ENCODE measurements at regions not wholly inside any gene's neighbourhood (a gene's known extent, or its start where the extent isn't known, plus 50 kb on each side); places are given as distances from the start of the nearest gene placed in this dataset.

DNA sequence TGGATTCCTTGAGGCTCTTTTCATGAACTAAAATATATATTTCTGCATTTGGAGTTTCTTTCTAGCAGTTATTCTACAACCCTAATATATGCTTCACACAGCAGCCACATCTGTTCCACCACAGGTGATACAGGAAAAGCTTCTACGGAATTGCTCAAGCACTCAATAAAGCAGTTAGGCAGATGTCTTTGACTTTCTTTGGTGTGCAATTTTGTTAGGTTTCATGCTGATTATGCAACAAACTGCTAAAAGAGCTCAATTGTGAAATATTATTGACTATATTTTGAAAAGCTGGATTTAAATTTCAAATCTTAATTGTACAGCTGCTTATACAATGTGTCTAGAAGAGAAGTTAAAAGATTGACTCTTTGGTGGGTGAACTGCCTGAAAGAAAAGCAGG, 1055.6 kb upstream of the FBXO33 start:
- ATAC-seq (no peak), DNase-seq (no peak)
- no peak overlapping the region for H3K4me3 Mint-ChIP-seq
- Histone ChIP-seq H3K27ac (ENCODE audit: low read length) (no peak overlapping the region), H3K9me3 (ENCODE audit: control insufficient read depth, insufficient read depth, low read length) (no peaks in the 10 kb centered on the region), H3K4me1 (ENCODE audit: control insufficient read depth, insufficient read depth, low read length) (no peaks in the 10 kb centered on the region), H3K27me3 (ENCODE audit: control insufficient read depth, insufficient read depth, low read length) (no peaks in the 10 kb centered on the region), H3K36me3 (ENCODE audit: control insufficient read depth, insufficient read depth, low read length) (no peaks in the 10 kb centered on the region), H3K4me3 (ENCODE audit: low read length) (no peak overlapping the region)
- peaks cover 5 to 10% of the 10 kb centered on the region in 2 donors for H3K9me3 Mint-ChIP-seq
- H3K27me3 Mint-ChIP-seq (ENCODE audit: low read depth in 2 of 2), result no peaks in the 10 kb centered on the region
- H3K27ac Mint-ChIP-seq, result no peak overlapping the region
- intact Hi-C loops (cut with micrococcal nuclease), result no loop called here
- 90% methylated on average over 1 of the region's 1 CpG for WGBS (ENCODE audit: insufficient coverage)
- TF ChIP-seq, protein P1, sequence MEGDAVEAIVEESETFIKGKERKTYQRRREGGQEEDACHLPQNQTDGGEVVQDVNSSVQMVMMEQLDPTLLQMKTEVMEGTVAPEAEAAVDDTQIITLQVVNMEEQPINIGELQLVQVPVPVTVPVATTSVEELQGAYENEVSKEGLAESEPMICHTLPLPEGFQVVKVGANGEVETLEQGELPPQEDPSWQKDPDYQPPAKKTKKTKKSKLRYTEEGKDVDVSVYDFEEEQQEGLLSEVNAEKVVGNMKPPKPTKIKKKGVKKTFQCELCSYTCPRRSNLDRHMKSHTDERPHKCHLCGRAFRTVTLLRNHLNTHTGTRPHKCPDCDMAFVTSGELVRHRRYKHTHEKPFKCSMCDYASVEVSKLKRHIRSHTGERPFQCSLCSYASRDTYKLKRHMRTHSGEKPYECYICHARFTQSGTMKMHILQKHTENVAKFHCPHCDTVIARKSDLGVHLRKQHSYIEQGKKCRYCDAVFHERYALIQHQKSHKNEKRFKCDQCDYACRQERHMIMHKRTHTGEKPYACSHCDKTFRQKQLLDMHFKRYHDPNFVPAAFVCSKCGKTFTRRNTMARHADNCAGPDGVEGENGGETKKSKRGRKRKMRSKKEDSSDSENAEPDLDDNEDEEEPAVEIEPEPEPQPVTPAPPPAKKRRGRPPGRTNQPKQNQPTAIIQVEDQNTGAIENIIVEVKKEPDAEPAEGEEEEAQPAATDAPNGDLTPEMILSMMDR (IDR thresholded peaks at IDR 0.05), result no peak
- no peaks in the 10 kb centered on the region for H3K36me3 Mint-ChIP-seq
- H3K4me1 Mint-ChIP-seq, result no peaks in the 10 kb centered on the region

DNA sequence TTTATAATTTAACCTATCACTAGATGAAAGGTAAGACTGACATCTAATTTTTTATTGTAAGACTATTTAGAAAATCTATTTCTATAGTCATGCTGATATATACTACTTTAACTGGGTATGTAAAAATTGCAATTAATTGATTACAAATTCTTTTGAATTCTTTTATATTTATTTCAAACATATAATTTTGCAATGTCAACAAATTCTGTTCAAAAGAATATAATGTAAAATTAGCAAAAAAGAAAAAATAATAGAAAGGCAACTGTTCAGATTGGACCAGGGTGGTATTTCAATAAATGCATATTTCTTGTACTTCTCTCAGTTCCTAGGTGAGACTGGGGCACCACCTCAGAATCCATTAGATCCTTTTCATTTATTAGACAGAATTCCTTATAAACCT, 1053.5 kb upstream of the FBXO33 start:
- Histone ChIP-seq H3K9me3 (ENCODE audit: control insufficient read depth, insufficient read depth, low read length) (no peaks in the 10 kb centered on the region), H3K4me3 (ENCODE audit: low read length) (no peak overlapping the region), H3K27me3 (ENCODE audit: control insufficient read depth, insufficient read depth, low read length) (no peaks in the 10 kb centered on the region), H3K4me1 (ENCODE audit: control insufficient read depth, insufficient read depth, low read length) (no peaks in the 10 kb centered on the region), H3K27ac (ENCODE audit: low read length) (no peak overlapping the region), H3K36me3 (ENCODE audit: control insufficient read depth, insufficient read depth, low read length) (no peaks in the 10 kb centered on the region)
- Mint-ChIP-seq H3K27me3 (ENCODE audit: low read depth in 2 of 2) (no peaks in the 10 kb centered on the region), H3K4me3 (no peak overlapping the region), H3K4me1 (no peaks in the 10 kb centered on the region), H3K9me3 (peaks cover 3 to 8% of the 10 kb centered on the region in 2 donors), H3K36me3 (no peaks in the 10 kb centered on the region), H3K27ac (no peak overlapping the region)
- TF ChIP-seq, protein P1 (IDR thresholded peaks at IDR 0.05), result no peak
- DNase-seq (no peak), ATAC-seq (no peak)
- intact Hi-C loops (cut with micrococcal nuclease), result no loop called here

DNA sequence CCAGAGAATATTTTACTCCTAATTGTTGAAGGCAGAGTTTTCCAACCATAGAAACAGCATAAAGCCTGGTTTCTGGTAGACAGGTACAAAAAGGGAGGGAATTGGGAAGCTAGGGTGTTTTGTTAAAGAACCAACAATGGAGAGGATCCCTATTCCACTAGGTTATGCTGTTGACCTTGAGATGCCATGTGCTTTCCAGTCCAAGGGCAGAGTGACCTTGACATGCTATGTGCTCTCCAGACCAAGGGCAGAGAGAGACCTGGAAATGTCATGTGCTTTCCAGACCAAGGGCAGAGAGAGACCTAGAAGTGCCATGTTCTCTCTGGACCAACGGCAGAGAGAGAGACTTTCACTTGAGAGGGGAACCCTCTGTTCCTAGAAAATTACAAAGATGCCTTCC, 1043.8 kb upstream of the FBXO33 start:
- ATAC-seq, result no peak
- no peak overlapping the region for H3K4me3 Mint-ChIP-seq
- DNase-seq, result no peak
- Histone ChIP-seq H3K4me1 (ENCODE audit: control insufficient read depth, insufficient read depth, low read length) (no peaks in the 10 kb centered on the region), H3K27ac (ENCODE audit: low read length) (no peak overlapping the region), H3K27me3 (ENCODE audit: control insufficient read depth, insufficient read depth, low read length) (no peaks in the 10 kb centered on the region), H3K36me3 (ENCODE audit: control insufficient read depth, insufficient read depth, low read length) (no peaks in the 10 kb centered on the region), H3K9me3 (ENCODE audit: control insufficient read depth, insufficient read depth, low read length) (peaks cover 13% of the 10 kb centered on the region), H3K4me3 (ENCODE audit: low read length) (no peak overlapping the region)
- peaks cover 12 to 24% of the 10 kb centered on the region in 2 donors for H3K9me3 Mint-ChIP-seq
- WGBS (ENCODE audit: insufficient coverage), result 69% methylated on average over 1 of the region's 1 CpG
- TF ChIP-seq, protein P1 (IDR thresholded peaks at IDR 0.05), result no peak
- H3K27me3 Mint-ChIP-seq (ENCODE audit: low read depth in 2 of 2), result no peaks in the 10 kb centered on the region
- H3K4me1 Mint-ChIP-seq, result no peaks in the 10 kb centered on the region
- H3K36me3 Mint-ChIP-seq, result peaks cover 14% of the 10 kb centered on the region
- intact Hi-C loops (cut with micrococcal nuclease), result no loop called here
- no peak overlapping the region for H3K27ac Mint-ChIP-seq

DNA sequence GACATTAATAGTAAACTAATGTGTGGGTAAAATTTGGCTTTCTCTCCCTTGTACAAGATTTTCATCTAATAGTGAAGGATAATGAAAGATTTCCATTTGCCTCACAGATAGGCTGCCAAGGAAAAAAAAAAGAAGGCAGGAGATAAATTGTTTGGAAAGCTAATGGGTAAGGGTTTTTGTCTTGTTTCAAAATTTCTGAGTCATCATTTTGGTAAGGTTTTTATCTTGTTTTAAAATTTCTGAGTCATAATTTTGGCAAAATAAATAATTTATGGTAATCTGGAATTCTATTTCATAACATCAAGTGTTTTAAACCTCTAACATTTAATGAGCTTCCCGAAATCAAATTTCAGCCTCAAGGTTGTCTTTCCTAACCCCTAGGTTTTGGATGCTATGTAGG, 1035.7 kb upstream of the FBXO33 start:
- no peak overlapping the region for H3K4me3 Mint-ChIP-seq
- Histone ChIP-seq H3K27me3 (ENCODE audit: control insufficient read depth, insufficient read depth, low read length) (no peaks in the 10 kb centered on the region), H3K36me3 (ENCODE audit: control insufficient read depth, insufficient read depth, low read length) (no peaks in the 10 kb centered on the region), H3K27ac (ENCODE audit: low read length) (no peak overlapping the region), H3K4me1 (ENCODE audit: control insufficient read depth, insufficient read depth, low read length) (no peaks in the 10 kb centered on the region), H3K4me3 (ENCODE audit: low read length) (no peak overlapping the region), H3K9me3 (ENCODE audit: control insufficient read depth, insufficient read depth, low read length) (peaks cover 9% of the 10 kb centered on the region)
- no CpG with 5 or more reads among the region's 1 CpG for WGBS (ENCODE audit: insufficient coverage)
- H3K36me3 Mint-ChIP-seq, result peaks cover 6% of the 10 kb centered on the region
- H3K4me1 Mint-ChIP-seq, result no peaks in the 10 kb centered on the region
- ATAC-seq, result no peak
- intact Hi-C loops (cut with micrococcal nuclease), result no loop called here
- H3K9me3 Mint-ChIP-seq, result peaks cover 13 to 23% of the 10 kb centered on the region in 2 donors
- H3K27me3 Mint-ChIP-seq (ENCODE audit: low read depth in 2 of 2), result no peaks in the 10 kb centered on the region
- H3K27ac Mint-ChIP-seq, result no peak overlapping the region
- TF ChIP-seq, protein P1 (IDR thresholded peaks at IDR 0.05), result no peak
- DNase-seq, result no peak
